ENCODE measurements at regions not wholly inside any gene's neighbourhood (a gene's known extent, or its start where the extent isn't known, plus 50 kb on each side); places are given as distances from the start of the nearest gene placed in this dataset.

GRCh38 chr7:11950942-11951341, 118.9 kb upstream of the THSD7A start:
- H3K9me3 ChIP-seq (ENCODE audit: insufficient read depth, low read depth, low read length) = no peaks in the 10 kb centered on the region
- H3K4me1 ChIP-seq (ENCODE audit: insufficient read depth, low read length) = no peaks in the 10 kb centered on the region; the same call in 1 of the 2 replicates
- no peak overlapping the region for H3K27ac ChIP-seq (ENCODE audit: low read depth, low read length)
- no peak overlapping the region for H3K9ac ChIP-seq (ENCODE audit: low read depth, low read length)
- no peaks in the 10 kb centered on the region for H3K27me3 ChIP-seq (ENCODE audit: insufficient read depth, low read length)
- H3K4me3 ChIP-seq (ENCODE audit: low read length) = no peak overlapping the region
- 92% methylated on average over 3 of the region's 3 CpGs for WGBS
- H3K36me3 ChIP-seq (ENCODE audit: insufficient read depth, low read length) = no peaks in the 10 kb centered on the region

- H3K4me3 ChIP-seq (ENCODE audit: low read length) = no peak overlapping the region
- H3K9me3 ChIP-seq (ENCODE audit: insufficient read depth, low read depth, low read length) = no peaks in the 10 kb centered on the region
- no peaks in the 10 kb centered on the region for H3K27me3 ChIP-seq (ENCODE audit: insufficient read depth, low read length)
- no peak overlapping the region for H3K27ac ChIP-seq (ENCODE audit: low read depth, low read length)
- no peaks in the 10 kb centered on the region for H3K36me3 ChIP-seq (ENCODE audit: insufficient read depth, low read length)
- H3K9ac ChIP-seq (ENCODE audit: low read depth, low read length) = no peak overlapping the region
- no peaks in the 10 kb centered on the region; the same call in 1 of the 2 replicates for H3K4me1 ChIP-seq (ENCODE audit: insufficient read depth, low read length)
- 73% methylated on average over 3 of the region's 3 CpGs for WGBS
Observed at GRCh38 chr7:11951909-11952308, 119.9 kb upstream of the THSD7A start.

GRCh38 chr7:11952972-11953371, 121.0 kb upstream of the THSD7A start:
- H3K36me3 ChIP-seq (ENCODE audit: insufficient read depth, low read length) = no peaks in the 10 kb centered on the region
- WGBS = 43% methylated on average over 1 of the region's 2 CpGs
- no peaks in the 10 kb centered on the region; the same call in 1 of the 2 replicates for H3K4me1 ChIP-seq (ENCODE audit: insufficient read depth, low read length)
- no peak overlapping the region for H3K4me3 ChIP-seq (ENCODE audit: low read length)
- no peak overlapping the region for H3K9ac ChIP-seq (ENCODE audit: low read depth, low read length)
- H3K27me3 ChIP-seq (ENCODE audit: insufficient read depth, low read length) = no peaks in the 10 kb centered on the region
- no peaks in the 10 kb centered on the region for H3K9me3 ChIP-seq (ENCODE audit: insufficient read depth, low read depth, low read length)
- no peak overlapping the region for H3K27ac ChIP-seq (ENCODE audit: low read depth, low read length)

- Histone ChIP-seq H3K9me3 (ENCODE audit: insufficient read depth, low read depth, low read length) (no peaks in the 10 kb centered on the region), H3K27me3 (ENCODE audit: insufficient read depth, low read length) (no peaks in the 10 kb centered on the region), H3K4me3 (ENCODE audit: low read length) (no peak overlapping the region), H3K27ac (ENCODE audit: low read depth, low read length) (no peak overlapping the region), H3K9ac (ENCODE audit: low read depth, low read length) (no peak overlapping the region), H3K4me1 (ENCODE audit: insufficient read depth, low read length) (peaks cover 20% of the 10 kb centered on the region), H3K36me3 (ENCODE audit: insufficient read depth, low read length) (no peaks in the 10 kb centered on the region)
- 94% methylated on average over 4 of the region's 5 CpGs for WGBS
Observed at GRCh38 chr7:11956991-11957390, 125.0 kb upstream of the THSD7A start.

GRCh38 chr7:11957956-11958355, 126.0 kb upstream of the THSD7A start:
- Histone ChIP-seq H3K9me3 (ENCODE audit: insufficient read depth, low read depth, low read length) (no peaks in the 10 kb centered on the region), H3K27ac (ENCODE audit: low read depth, low read length) (no peak overlapping the region), H3K27me3 (ENCODE audit: insufficient read depth, low read length) (no peaks in the 10 kb centered on the region), H3K4me1 (ENCODE audit: insufficient read depth, low read length) (peaks cover 20% of the 10 kb centered on the region), H3K36me3 (ENCODE audit: insufficient read depth, low read length) (no peaks in the 10 kb centered on the region), H3K4me3 (ENCODE audit: low read length) (no peak overlapping the region), H3K9ac (ENCODE audit: low read depth, low read length) (no peak overlapping the region)
- WGBS = no CpG with 5 or more reads among the region's 1 CpG

GRCh38 chr7:11959121-11959520, 127.1 kb upstream of the THSD7A start:
- 0 out of 2 replicates have a peak overlapping the region, but pooled peaks have one; percentile 14 for H3K4me3 ChIP-seq (ENCODE audit: low read length)
- no CpG with 5 or more reads among the region's 2 CpGs for WGBS

GRCh38 chr7:11960621-11961020, 128.6 kb upstream of the THSD7A start:
- Histone ChIP-seq H3K27ac (ENCODE audit: low read depth, low read length) (no peak overlapping the region), H3K9me3 (ENCODE audit: insufficient read depth, low read depth, low read length) (no peaks in the 10 kb centered on the region), H3K4me3 (ENCODE audit: low read length) (no peak overlapping the region), H3K27me3 (ENCODE audit: insufficient read depth, low read length) (no peaks in the 10 kb centered on the region), H3K36me3 (ENCODE audit: insufficient read depth, low read length) (no peaks in the 10 kb centered on the region), H3K4me1 (ENCODE audit: insufficient read depth, low read length) (peaks cover 27% of the 10 kb centered on the region), H3K9ac (ENCODE audit: low read depth, low read length) (no peak overlapping the region)

More at GRCh38 chr7:11959121-11959520, 127.1 kb upstream of the THSD7A start:
- Histone ChIP-seq H3K9me3 (ENCODE audit: insufficient read depth, low read depth, low read length) (no peaks in the 10 kb centered on the region), H3K36me3 (ENCODE audit: insufficient read depth, low read length) (no peaks in the 10 kb centered on the region), H3K27me3 (ENCODE audit: insufficient read depth, low read length) (no peaks in the 10 kb centered on the region), H3K9ac (ENCODE audit: low read depth, low read length) (no peak overlapping the region), H3K4me1 (ENCODE audit: insufficient read depth, low read length) (peaks cover 22% of the 10 kb centered on the region), H3K27ac (ENCODE audit: low read depth, low read length) (no peak overlapping the region)

GRCh38 chr7:11969643-11970042, 137.6 kb upstream of the THSD7A start:
- WGBS = 100% methylated on average over 1 of the region's 1 CpG
- Histone ChIP-seq H3K36me3 (ENCODE audit: insufficient read depth, low read length) (no peaks in the 10 kb centered on the region), H3K9ac (ENCODE audit: low read depth, low read length) (no peak overlapping the region), H3K27ac (ENCODE audit: low read depth, low read length) (no peak overlapping the region), H3K9me3 (ENCODE audit: insufficient read depth, low read depth, low read length) (0 out of 2 replicates have a peak, but pooled peaks cover 7% of the 10 kb centered on the region), H3K4me3 (ENCODE audit: low read length) (no peak overlapping the region), H3K4me1 (ENCODE audit: insufficient read depth, low read length) (no peaks in the 10 kb centered on the region), H3K27me3 (ENCODE audit: insufficient read depth, low read length) (no peaks in the 10 kb centered on the region)

GRCh38 chr7:11970132-11970531, 138.1 kb upstream of the THSD7A start:
- Histone ChIP-seq H3K4me1 (ENCODE audit: insufficient read depth, low read length) (no peaks in the 10 kb centered on the region), H3K36me3 (ENCODE audit: insufficient read depth, low read length) (no peaks in the 10 kb centered on the region), H3K4me3 (ENCODE audit: low read length) (no peak overlapping the region), H3K27me3 (ENCODE audit: insufficient read depth, low read length) (no peaks in the 10 kb centered on the region), H3K9ac (ENCODE audit: low read depth, low read length) (no peak overlapping the region), H3K9me3 (ENCODE audit: insufficient read depth, low read depth, low read length) (0 out of 2 replicates have a peak, but pooled peaks cover 7% of the 10 kb centered on the region), H3K27ac (ENCODE audit: low read depth, low read length) (no peak overlapping the region)
- WGBS = 86% methylated on average over 3 of the region's 3 CpGs

GRCh38 chr7:11985376-11985775, 153.4 kb upstream of the THSD7A start:
- Histone ChIP-seq H3K27ac (ENCODE audit: low read depth, low read length) (no peak overlapping the region), H3K27me3 (ENCODE audit: insufficient read depth, low read length) (no peaks in the 10 kb centered on the region), H3K36me3 (ENCODE audit: insufficient read depth, low read length) (no peaks in the 10 kb centered on the region), H3K9ac (ENCODE audit: low read depth, low read length) (no peak overlapping the region), H3K4me3 (ENCODE audit: low read length) (no peak overlapping the region), H3K4me1 (ENCODE audit: insufficient read depth, low read length) (no peaks in the 10 kb centered on the region), H3K9me3 (ENCODE audit: insufficient read depth, low read depth, low read length) (peaks cover 19% of the 10 kb centered on the region)

GRCh38 chr7:11985971-11986370, 154.0 kb upstream of the THSD7A start:
- H3K4me3 ChIP-seq (ENCODE audit: low read length) = no peak overlapping the region
- no peaks in the 10 kb centered on the region for H3K36me3 ChIP-seq (ENCODE audit: insufficient read depth, low read length)
- peaks cover 19% of the 10 kb centered on the region for H3K9me3 ChIP-seq (ENCODE audit: insufficient read depth, low read depth, low read length)
- WGBS = 91% methylated on average over 3 of the region's 3 CpGs
- H3K4me1 ChIP-seq (ENCODE audit: insufficient read depth, low read length) = no peaks in the 10 kb centered on the region
- H3K27me3 ChIP-seq (ENCODE audit: insufficient read depth, low read length) = no peaks in the 10 kb centered on the region
- H3K9ac ChIP-seq (ENCODE audit: low read depth, low read length) = no peak overlapping the region
- no peak overlapping the region for H3K27ac ChIP-seq (ENCODE audit: low read depth, low read length)

GRCh38 chr7:11988186-11988585, 156.2 kb upstream of the THSD7A start:
- peaks cover 10% of the 10 kb centered on the region; the same call in 1 of the 2 replicates for H3K9me3 ChIP-seq (ENCODE audit: insufficient read depth, low read depth, low read length)
- no peak overlapping the region for H3K27ac ChIP-seq (ENCODE audit: low read depth, low read length)
- H3K27me3 ChIP-seq (ENCODE audit: insufficient read depth, low read length) = no peaks in the 10 kb centered on the region
- no peaks in the 10 kb centered on the region for H3K36me3 ChIP-seq (ENCODE audit: insufficient read depth, low read length)
- no peak overlapping the region for H3K9ac ChIP-seq (ENCODE audit: low read depth, low read length)
- no CpG with 5 or more reads among the region's 1 CpG for WGBS
- H3K4me3 ChIP-seq (ENCODE audit: low read length) = no peak overlapping the region
- no peaks in the 10 kb centered on the region for H3K4me1 ChIP-seq (ENCODE audit: insufficient read depth, low read length)

Data from HUES64 (cell line).